Sigmoid colon (tissue), 4 donors: ENCODE measurements at regions not wholly inside any gene's neighbourhood (a gene's known extent, or its start where the extent isn't known, plus 50 kb on each side); places are given as distances from the start of the nearest gene placed in this dataset.

ENCODE experiments used
- CTCF ChIP-seq, 4 experiments: fragments of 450-650 bp in 3 of 4; fragments of 200-600 bp in 1 of 4; IDR thresholded peaks; one replicate each; pipeline ENCODE4 v1.5.1; 2016 to 2019; ENCODE audit warnings: antibody characterized with exemption in 4 of 4, mild to moderate bottlenecking in 3 of 4, moderate library complexity in 2 of 4
- EP300 ChIP-seq, 4 donors: sonication (generic); formaldehyde crosslinking; IDR thresholded peaks; one replicate each; pipeline ENCODE4 v1.6.1; 2017; ENCODE audit warnings: antibody characterized with exemption in 4 of 4
- POLR2A ChIP-seq, 2 donors: fragments of 450-650 bp; IDR thresholded peaks; one replicate each; pipeline ENCODE4 v1.6.1; 2016; ENCODE audit warnings: antibody characterized with exemption in 2 of 2, mild to moderate bottlenecking in 2 of 2, moderate library complexity in 2 of 2
- POLR2AphosphoS5 ChIP-seq, 4 donors: sonication (generic); formaldehyde crosslinking; IDR thresholded peaks; one replicate each; pipeline ENCODE4 v1.6.1; 2017; ENCODE audit warnings: antibody characterized with exemption in 4 of 4

- no peak for TF ChIP-seq CTCF (IDR thresholded peaks at IDR 0.05)
- no peak for TF ChIP-seq POLR2A (IDR thresholded peaks at IDR 0.05)
- no peak for TF ChIP-seq POLR2AphosphoS5 (IDR thresholded peaks at IDR 0.05)
- no peak for TF ChIP-seq EP300 (IDR thresholded peaks at IDR 0.05)
Measured at GRCh38 chr2:72051204-72051603, 96.5 kb downstream of the CYP26B1 start.
